Endodermal cell (in vitro differentiated cells): ENCODE measurements at regions not wholly inside any gene's neighbourhood (a gene's known extent, or its start where the extent isn't known, plus 50 kb on each side); places are given as distances from the start of the nearest gene placed in this dataset.

Source experiments
- DNase-seq: peaks from one replicate; pipeline ENCODE4 v3.0.0-alpha.2; 2017
- H3K27ac ChIP-seq: 2 replicates; pipeline ENCODE4 v1.5.1; 2013; ENCODE audit warnings: mild to moderate bottlenecking, low read depth, low read length, moderate library complexity
- H3K27me3 ChIP-seq: 2 replicates; pipeline ENCODE4 v1.6.1; 2013; ENCODE audit warnings: mild to moderate bottlenecking, low read length, moderate library complexity; ENCODE audit not compliant: insufficient read depth, control insufficient read depth, poor library complexity, severe bottlenecking
- H3K36me3 ChIP-seq: 2 replicates; pipeline ENCODE4 v1.7.0; 2013; ENCODE audit warnings: mild to moderate bottlenecking, low read length, moderate library complexity; ENCODE audit not compliant: control insufficient read depth, insufficient read depth
- H3K4me1 ChIP-seq: one replicate; pipeline ENCODE4 v1.7.0; 2013; ENCODE audit warnings: low read length; ENCODE audit not compliant: control insufficient read depth, insufficient read depth
- H3K4me3 ChIP-seq: 2 replicates; pipeline ENCODE4 v1.5.1; 2013; ENCODE audit warnings: mild to moderate bottlenecking, low read length, moderate library complexity
- H3K9ac ChIP-seq: 2 replicates; pipeline ENCODE4 v1.6.1; 2013; ENCODE audit warnings: mild to moderate bottlenecking, low read length, moderate library complexity; ENCODE audit not compliant: poor library complexity, severe bottlenecking; ENCODE audit errors: extremely low read depth
- H3K9me3 ChIP-seq: 2 replicates; pipeline ENCODE4 v1.6.1; 2013; ENCODE audit warnings: mild to moderate bottlenecking, low read length, moderate library complexity; ENCODE audit not compliant: control insufficient read depth
- H3K27ac Mint-ChIP-seq: 2 replicates; pipeline ENCODE4 v1.8.0; 2020; ENCODE audit warnings: mixed read lengths
- H3K27me3 Mint-ChIP-seq: 2 replicates; pipeline ENCODE4 v1.8.0; 2021; ENCODE audit warnings: mild to moderate bottlenecking, mixed read lengths; ENCODE audit not compliant: insufficient read depth
- H3K36me3 Mint-ChIP-seq: 2 replicates; pipeline ENCODE4 v1.8.0; 2020; ENCODE audit warnings: low read depth, mixed read lengths
- H3K4me1 Mint-ChIP-seq: 2 replicates; pipeline ENCODE4 v1.8.0; 2020; ENCODE audit warnings: mixed read lengths
- H3K4me3 Mint-ChIP-seq: 2 replicates; pipeline ENCODE4 v1.8.0; 2020; ENCODE audit warnings: mild to moderate bottlenecking, moderate library complexity, mixed read lengths
- H3K9me3 Mint-ChIP-seq: 2 replicates; pipeline ENCODE4 v1.8.0; 2020; ENCODE audit warnings: mild to moderate bottlenecking, mixed read lengths
- WGBS, 2 experiments: methylation state at CpG; one replicate each; pipeline versions ENCODE4 v1.1.5 to v1.1.7; 2013; ENCODE audit warnings: missing lambda C conversion rate in 2 of 2, mixed read lengths in 1 of 2; ENCODE audit not compliant: insufficient coverage in 1 of 2, insufficient read length in 1 of 2; 5-methylcytosine and 5-hydroxymethylcytosine counted together
- TF ChIP-seq, protein P1 (sequence below): fragments of 200-600 bp; sonication (generic); conservative IDR thresholded peaks from 2 replicates; pipeline ENCODE4 v1.5.0; 2021; ENCODE audit warnings: antibody characterized with exemption, mild to moderate bottlenecking

DNA sequence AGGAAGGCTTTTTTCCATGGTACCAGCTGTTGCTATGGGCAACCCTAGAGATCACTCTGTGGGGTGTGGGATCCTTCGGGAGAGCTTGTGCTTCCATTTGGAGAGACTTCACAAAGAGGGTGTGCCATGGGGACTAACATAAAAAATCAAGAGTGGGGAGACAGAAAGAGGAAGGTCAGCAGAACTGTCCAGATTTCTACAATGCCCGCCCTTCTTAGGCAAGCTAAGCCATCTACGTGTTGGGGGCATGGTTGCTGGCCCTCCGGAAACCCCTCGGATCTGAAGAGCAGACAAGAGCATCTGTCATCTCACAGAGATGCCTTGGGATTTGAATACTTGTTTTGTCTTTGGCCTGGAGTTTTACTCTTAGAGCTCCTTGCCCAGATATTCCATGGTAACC, 83.9 kb upstream of the ZNF648 start:
- peaks cover 23% of the 10 kb centered on the region for H3K4me1 Mint-ChIP-seq
- DNase-seq, result no peak
- H3K27ac Mint-ChIP-seq, result no peak overlapping the region
- no peak overlapping the region for H3K4me3 ChIP-seq
- no peaks in the 10 kb centered on the region for H3K27me3 ChIP-seq
- H3K36me3 ChIP-seq, result no peaks in the 10 kb centered on the region
- no peak overlapping the region for H3K9ac ChIP-seq
- H3K27me3 Mint-ChIP-seq, result peaks cover 3% of the 10 kb centered on the region
- TF ChIP-seq, protein P1, sequence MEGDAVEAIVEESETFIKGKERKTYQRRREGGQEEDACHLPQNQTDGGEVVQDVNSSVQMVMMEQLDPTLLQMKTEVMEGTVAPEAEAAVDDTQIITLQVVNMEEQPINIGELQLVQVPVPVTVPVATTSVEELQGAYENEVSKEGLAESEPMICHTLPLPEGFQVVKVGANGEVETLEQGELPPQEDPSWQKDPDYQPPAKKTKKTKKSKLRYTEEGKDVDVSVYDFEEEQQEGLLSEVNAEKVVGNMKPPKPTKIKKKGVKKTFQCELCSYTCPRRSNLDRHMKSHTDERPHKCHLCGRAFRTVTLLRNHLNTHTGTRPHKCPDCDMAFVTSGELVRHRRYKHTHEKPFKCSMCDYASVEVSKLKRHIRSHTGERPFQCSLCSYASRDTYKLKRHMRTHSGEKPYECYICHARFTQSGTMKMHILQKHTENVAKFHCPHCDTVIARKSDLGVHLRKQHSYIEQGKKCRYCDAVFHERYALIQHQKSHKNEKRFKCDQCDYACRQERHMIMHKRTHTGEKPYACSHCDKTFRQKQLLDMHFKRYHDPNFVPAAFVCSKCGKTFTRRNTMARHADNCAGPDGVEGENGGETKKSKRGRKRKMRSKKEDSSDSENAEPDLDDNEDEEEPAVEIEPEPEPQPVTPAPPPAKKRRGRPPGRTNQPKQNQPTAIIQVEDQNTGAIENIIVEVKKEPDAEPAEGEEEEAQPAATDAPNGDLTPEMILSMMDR, result no peak
- H3K9me3 Mint-ChIP-seq, result no peaks in the 10 kb centered on the region
- no peaks in the 10 kb centered on the region for H3K36me3 Mint-ChIP-seq
- H3K9me3 ChIP-seq, result no peaks in the 10 kb centered on the region
- 96 to 100% methylated on average over 3 to 5 of the region's 5 CpGs for WGBS, 2 experiments
- H3K4me3 Mint-ChIP-seq, result no peak overlapping the region
- H3K4me1 ChIP-seq, result peaks cover 13% of the 10 kb centered on the region
- no peak overlapping the region for H3K27ac ChIP-seq

DNA sequence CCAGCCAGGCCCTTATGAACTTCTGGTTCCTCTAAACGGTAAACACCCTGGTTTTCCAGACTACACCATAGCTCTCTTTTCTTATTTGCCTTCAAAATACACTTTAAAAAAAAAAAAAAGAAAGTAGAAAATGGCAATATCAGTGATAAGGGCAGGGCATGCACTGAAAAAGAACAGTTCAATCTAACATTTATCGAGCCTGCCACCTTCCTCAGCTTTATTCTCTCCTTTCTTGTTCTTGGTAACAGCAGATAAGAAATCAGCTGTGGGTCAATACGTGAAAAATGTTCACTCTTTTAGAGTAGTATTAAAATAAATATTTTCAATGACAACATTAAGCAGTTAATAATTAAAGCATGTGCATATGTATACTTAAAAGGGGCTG, 83.1 kb upstream of the ZNF648 start:
- no peaks in the 10 kb centered on the region for H3K9me3 Mint-ChIP-seq
- Histone ChIP-seq H3K27me3 (no peaks in the 10 kb centered on the region), H3K9ac (no peak overlapping the region), H3K9me3 (no peaks in the 10 kb centered on the region), H3K36me3 (no peaks in the 10 kb centered on the region), H3K4me3 (no peak overlapping the region), H3K4me1 (peaks cover 13% of the 10 kb centered on the region), H3K27ac (no peak overlapping the region)
- peaks cover 3% of the 10 kb centered on the region for H3K27me3 Mint-ChIP-seq
- no peak overlapping the region for H3K4me3 Mint-ChIP-seq
- 92% methylated on average over 2 of the region's 3 CpGs; no CpG with 5 or more reads in 1 of the 2 experiments for WGBS, 2 experiments
- H3K27ac Mint-ChIP-seq, result no peak overlapping the region
- H3K4me1 Mint-ChIP-seq, result peaks cover 24% of the 10 kb centered on the region
- H3K36me3 Mint-ChIP-seq, result no peaks in the 10 kb centered on the region
- TF ChIP-seq, protein P1, result no peak
- no peak for DNase-seq

DNA sequence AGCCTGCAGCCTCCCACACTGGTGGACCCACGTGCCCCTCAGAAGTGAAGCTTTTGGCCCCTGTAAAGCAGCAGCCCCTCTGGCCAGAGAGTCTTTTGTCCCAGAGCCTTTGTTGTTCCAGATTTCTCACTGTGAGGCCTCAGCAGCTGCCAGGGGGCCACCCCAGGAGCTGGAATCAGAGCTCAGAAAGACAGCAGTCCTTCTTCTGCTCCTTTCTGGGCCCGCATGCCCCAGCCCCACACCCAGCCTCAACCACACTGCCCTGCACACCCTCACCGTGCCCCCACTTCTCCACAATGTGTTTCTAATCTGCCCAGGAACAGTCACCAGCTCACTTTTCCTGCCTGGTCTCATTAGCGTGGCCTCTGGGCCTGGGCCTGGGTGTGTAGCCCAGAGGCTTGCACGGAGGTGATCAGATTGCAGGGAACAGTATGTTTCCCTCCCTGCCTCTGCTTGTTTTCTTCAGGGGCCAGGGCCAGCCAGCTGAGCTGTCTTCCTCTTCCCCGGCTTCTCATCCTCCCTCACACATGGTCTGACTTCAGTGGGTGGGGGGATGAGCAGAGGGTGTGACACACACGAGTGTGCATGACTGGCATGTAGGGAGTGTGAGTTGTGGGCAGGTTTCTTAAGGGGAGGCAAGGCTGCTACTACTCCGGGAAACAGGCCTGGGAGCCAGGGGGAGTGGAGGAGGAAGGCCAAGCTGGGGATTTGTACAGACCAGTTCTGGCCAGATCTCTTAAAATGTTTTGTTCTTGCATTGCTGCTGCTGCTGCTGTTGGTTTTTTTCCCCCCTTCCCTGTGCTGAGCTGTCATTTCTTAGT, 82.5 kb upstream of the ZNF648 start:
- H3K27ac ChIP-seq, result peak overlapping the region; percentile 62

More for the DNA sequence above, 82.5 kb upstream of the ZNF648 start:
- Histone ChIP-seq H3K9ac (no peak overlapping the region), H3K27me3 (no peaks in the 10 kb centered on the region), H3K4me3 (no peak overlapping the region), H3K9me3 (no peaks in the 10 kb centered on the region), H3K4me1 (peaks cover 13% of the 10 kb centered on the region), H3K36me3 (no peaks in the 10 kb centered on the region)
- 37 to 64% methylated on average over 7 to 8 of the region's 8 CpGs for WGBS, 2 experiments
- peak overlapping the region; percentile 19 for H3K27ac Mint-ChIP-seq
- H3K4me1 Mint-ChIP-seq, result peaks cover 24% of the 10 kb centered on the region
- TF ChIP-seq, protein P1, result no peak
- H3K27me3 Mint-ChIP-seq, result peaks cover 3% of the 10 kb centered on the region
- H3K4me3 Mint-ChIP-seq, result no peak overlapping the region
- DNase-seq, result peak; percentile 66
- no peaks in the 10 kb centered on the region for H3K9me3 Mint-ChIP-seq
- no peaks in the 10 kb centered on the region for H3K36me3 Mint-ChIP-seq
